OCI-LY7 (cell line): ENCODE measurements at regions not wholly inside any gene's neighbourhood (a gene's known extent, or its start where the extent isn't known, plus 50 kb on each side); places are given as distances from the start of the nearest gene placed in this dataset.

ENCODE experiments used
- CTCF ChIP-seq: fragments of 200-600 bp; sonication (generic); conservative IDR thresholded peaks from 2 replicates; pipeline ENCODE4 v1.5.1; 2014; ENCODE audit warnings: mild to moderate bottlenecking, antibody characterized with exemption, low read length, moderate library complexity, mixed read lengths
- EZH2phosphoT487 ChIP-seq: fragments of 200-600 bp; sonication (generic); IDR thresholded peaks from 2 replicates; pipeline ENCODE4 v1.6.1; 2018; ENCODE audit warnings: low read depth, borderline replicate concordance, mild to moderate bottlenecking, mixed run types, antibody characterized with exemption, low read length, moderate library complexity, mixed read lengths

- TF ChIP-seq CTCF (no peak), EZH2phosphoT487 (no peak)
Measured at GRCh38 chr13:44842158-44842557, 147.1 kb downstream of the NUFIP1 start.
